ENCODE measurements at regions not wholly inside any gene's neighbourhood (a gene's known extent, or its start where the extent isn't known, plus 50 kb on each side); places are given as distances from the start of the nearest gene placed in this dataset.

GRCh38 chr17:5888811-5889210, 181.4 kb upstream of the WSCD1 start:
- H3K27me3 ChIP-seq (replicated peaks; ENCODE audit: insufficient read depth): peaks cover under 1% of the 10 kb centered on the region
- H3K9me3 ChIP-seq: no peaks in the 10 kb centered on the region
- H3K4me3 ChIP-seq: no peak overlapping the region
- no peaks in the 10 kb centered on the region for H3K36me3 ChIP-seq
- DNase-seq (ENCODE audit: low spot score): no peak
- no peak for TF ChIP-seq POLR2A (IDR thresholded peaks at IDR 0.05)
- TF ChIP-seq CTCF (IDR thresholded peaks at IDR 0.05): no peak
- TF ChIP-seq POLR2AphosphoS5 (IDR thresholded peaks at IDR 0.05): no peak
- H3K4me1 ChIP-seq (replicated peaks): no peaks in the 10 kb centered on the region
- no peak overlapping the region for H3K27ac ChIP-seq
- intact Hi-C loops (cut with DNase I): no loop called here
- 66% methylated on average over 2 of the region's 2 CpGs for WGBS

GRCh38 chr17:5892921-5893675, 177.1 kb upstream of the WSCD1 start:
- intact Hi-C loops (cut with DNase I): no loop called here
- Histone ChIP-seq H3K27me3 (replicated peaks; ENCODE audit: insufficient read depth) (no peaks in the 10 kb centered on the region), H3K36me3 (no peaks in the 10 kb centered on the region), H3K4me1 (replicated peaks) (no peaks in the 10 kb centered on the region), H3K9me3 (no peaks in the 10 kb centered on the region), H3K4me3 (no peak overlapping the region), H3K27ac (no peak overlapping the region)
- DNase-seq (ENCODE audit: low spot score): no peak
- TF ChIP-seq CTCF (IDR thresholded peaks at IDR 0.05) (no peak), POLR2AphosphoS5 (IDR thresholded peaks at IDR 0.05) (no peak), POLR2A (IDR thresholded peaks at IDR 0.05) (no peak)
- WGBS: 23% methylated on average over 3 of the region's 3 CpGs

- intact Hi-C loops (cut with DNase I): no loop called here
Observed at GRCh38 chr17:5893741-5894140, 176.4 kb upstream of the WSCD1 start.

GRCh38 chr17:5895276-5895675, 174.9 kb upstream of the WSCD1 start:
- intact Hi-C loops (cut with DNase I): no loop called here
- Histone ChIP-seq H3K36me3 (no peaks in the 10 kb centered on the region), H3K4me1 (replicated peaks) (no peaks in the 10 kb centered on the region), H3K27ac (no peak overlapping the region), H3K27me3 (replicated peaks; ENCODE audit: insufficient read depth) (no peaks in the 10 kb centered on the region), H3K9me3 (no peaks in the 10 kb centered on the region), H3K4me3 (no peak overlapping the region)
- TF ChIP-seq CTCF (IDR thresholded peaks at IDR 0.05) (no peak), POLR2A (IDR thresholded peaks at IDR 0.05) (no peak), POLR2AphosphoS5 (IDR thresholded peaks at IDR 0.05) (no peak)
- WGBS: 31% methylated on average over 6 of the region's 6 CpGs
- DNase-seq (ENCODE audit: low spot score): no peak

More at GRCh38 chr17:5893741-5894140, 176.4 kb upstream of the WSCD1 start:
- no peaks in the 10 kb centered on the region for H3K9me3 ChIP-seq
- H3K27me3 ChIP-seq (replicated peaks; ENCODE audit: insufficient read depth): no peaks in the 10 kb centered on the region
- H3K27ac ChIP-seq: no peak overlapping the region
- TF ChIP-seq POLR2AphosphoS5 (IDR thresholded peaks at IDR 0.05): no peak
- TF ChIP-seq CTCF (IDR thresholded peaks at IDR 0.05): no peak
- no peak for TF ChIP-seq POLR2A (IDR thresholded peaks at IDR 0.05)
- H3K36me3 ChIP-seq: no peaks in the 10 kb centered on the region
- DNase-seq (ENCODE audit: low spot score): no peak
- H3K4me1 ChIP-seq (replicated peaks): no peaks in the 10 kb centered on the region
- H3K4me3 ChIP-seq: no peak overlapping the region
- 40% methylated on average over 5 of the region's 5 CpGs for WGBS

- no peaks in the 10 kb centered on the region for H3K36me3 ChIP-seq
- H3K4me1 ChIP-seq (replicated peaks): no peaks in the 10 kb centered on the region
- no peaks in the 10 kb centered on the region for H3K9me3 ChIP-seq
- DNase-seq (ENCODE audit: low spot score): no peak
- no peaks in the 10 kb centered on the region for H3K27me3 ChIP-seq (replicated peaks; ENCODE audit: insufficient read depth)
- TF ChIP-seq POLR2AphosphoS5 (IDR thresholded peaks at IDR 0.05) (no peak), POLR2A (IDR thresholded peaks at IDR 0.05) (no peak), CTCF (IDR thresholded peaks at IDR 0.05) (no peak)
- H3K4me3 ChIP-seq: no peak overlapping the region
- no peak overlapping the region for H3K27ac ChIP-seq
- WGBS: 84% methylated on average over 5 of the region's 5 CpGs
- intact Hi-C loops (cut with DNase I): no loop called here
Observed at GRCh38 chr17:5896215-5896614, 174.0 kb upstream of the WSCD1 start.

Measured in prostate gland (tissue), 2 donors.